ENCODE measurements at regions not wholly inside any gene's neighbourhood (a gene's known extent, or its start where the extent isn't known, plus 50 kb on each side); places are given as distances from the start of the nearest gene placed in this dataset.
A peak's percentile ranks its signal among the peaks of the same experiment; 100 is the strongest.
"Not testable (repeated sequence)": the region's sequence is repeated elsewhere in the genome, so short reads cannot be mapped to it uniquely, and the experiment has no call there.

- DNase-seq (ENCODE audit: low spot score), result no peak
Observed at GRCh38 chr10:33036670-33037069, 78.6 kb upstream of the ITGB1 start.

DNA sequence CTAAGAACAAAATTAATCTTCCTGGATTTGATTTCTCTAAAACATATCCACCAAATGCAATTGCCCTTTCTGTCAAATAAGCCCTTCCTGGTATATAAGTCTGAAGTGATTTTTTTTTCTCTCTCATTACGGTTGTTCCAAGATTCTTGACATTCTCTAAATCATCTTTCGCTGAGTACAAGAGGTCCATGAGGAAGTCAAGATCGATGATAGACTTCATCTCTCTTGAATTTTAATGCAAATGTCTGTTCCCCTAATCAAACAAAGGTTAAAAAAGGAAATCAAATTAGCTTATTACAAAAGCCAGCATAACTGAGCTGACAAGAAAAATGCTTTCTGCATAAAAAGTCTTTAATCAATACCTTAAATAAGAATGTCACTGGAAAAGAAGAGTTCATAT lies 77.4 kb upstream of the ITGB1 start:
- DNase-seq (ENCODE audit: low spot score), result no peak

- no peak for DNase-seq (ENCODE audit: low spot score)
Observed at GRCh38 chr10:33034931-33035330, 76.9 kb upstream of the ITGB1 start.

DNA sequence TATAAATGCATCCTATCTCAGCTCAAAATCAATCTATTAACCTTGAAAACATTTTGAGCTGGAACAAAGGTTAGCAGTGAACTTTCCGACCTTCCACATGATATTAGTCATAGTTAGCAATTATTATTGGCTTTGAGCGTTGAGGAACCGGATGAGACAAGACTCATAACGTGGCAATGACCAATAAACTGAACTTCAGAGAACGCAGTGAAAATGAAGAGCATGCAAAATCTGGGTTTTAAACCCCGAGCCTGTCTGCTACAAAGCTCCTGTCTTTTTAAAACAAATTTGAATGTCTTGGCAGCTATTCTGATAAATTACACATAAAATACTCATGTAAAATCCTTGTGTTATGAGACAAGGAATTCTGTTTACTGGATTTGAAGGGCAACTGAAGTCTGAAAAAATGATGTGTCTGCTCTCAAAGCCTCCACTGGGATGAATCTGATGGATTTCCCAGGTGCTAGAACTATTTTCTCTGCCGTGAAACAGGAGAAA lies 74.7 kb upstream of the ITGB1 start:
- DNase-seq (ENCODE audit: low spot score), result peak; percentile 65

DNA sequence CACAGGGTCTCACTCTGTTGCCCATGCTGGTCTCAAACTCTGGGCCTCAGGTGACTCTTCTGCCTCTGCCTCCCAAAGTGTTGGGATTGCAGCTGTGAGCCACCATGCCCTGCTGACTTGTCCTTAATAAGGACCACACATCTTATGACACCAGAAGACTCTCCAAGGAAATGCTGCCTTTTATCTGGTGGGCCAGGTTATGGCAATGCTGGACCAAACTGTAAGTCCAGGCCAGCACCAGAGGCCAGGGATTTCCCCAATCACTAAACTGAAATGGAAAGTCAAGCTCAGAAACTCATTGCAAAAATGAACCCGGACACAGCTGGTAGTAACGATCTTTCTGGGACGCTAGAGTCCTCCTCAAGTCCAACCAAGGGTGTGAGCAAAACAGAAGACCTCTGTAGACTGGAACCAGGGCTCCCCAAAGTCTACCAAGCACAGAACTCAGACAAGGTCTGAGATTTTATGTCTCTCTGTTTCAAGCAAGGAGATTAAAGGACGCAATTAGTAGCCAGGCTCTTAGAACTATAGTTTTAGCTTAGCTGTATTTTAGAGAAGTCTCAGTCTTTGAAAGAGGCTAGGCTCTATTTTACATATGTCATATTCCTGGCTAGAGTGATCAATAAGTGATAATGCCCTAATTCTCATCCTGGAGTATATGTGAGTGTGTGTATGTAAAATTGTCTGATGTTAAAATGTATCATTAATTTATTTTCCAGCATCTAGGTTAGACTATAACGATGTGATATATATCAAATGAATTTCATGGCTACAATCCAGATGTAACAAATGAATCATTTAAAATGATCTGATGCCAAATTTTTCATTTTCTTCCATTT lies 74.0 kb upstream of the ITGB1 start:
- DNase-seq (ENCODE audit: low spot score), result no peak

- no peak for DNase-seq (ENCODE audit: low spot score)
Observed at GRCh38 chr10:33031171-33031570, 73.1 kb upstream of the ITGB1 start.

DNA sequence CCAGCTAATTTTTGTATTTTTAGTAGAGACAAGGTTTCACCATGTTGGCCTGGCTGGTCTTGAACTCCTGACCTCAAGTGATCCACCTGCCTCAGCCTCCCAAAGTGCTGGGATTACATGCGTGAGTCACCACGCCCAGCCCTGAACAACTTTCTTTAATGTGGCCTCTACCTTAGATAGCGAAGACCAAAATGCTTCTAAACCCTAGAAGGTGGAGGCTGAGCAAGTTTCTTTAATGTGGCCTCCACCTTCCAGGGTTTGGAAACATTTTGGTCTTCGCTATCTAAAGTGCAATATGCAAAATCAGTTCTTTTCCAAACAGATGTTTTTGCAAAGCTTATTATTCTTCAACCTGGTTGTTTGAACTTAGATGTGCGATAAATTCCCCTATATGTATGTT lies 70.5 kb upstream of the ITGB1 start:
- DNase-seq (ENCODE audit: low spot score), result not testable (repeated sequence)

DNA sequence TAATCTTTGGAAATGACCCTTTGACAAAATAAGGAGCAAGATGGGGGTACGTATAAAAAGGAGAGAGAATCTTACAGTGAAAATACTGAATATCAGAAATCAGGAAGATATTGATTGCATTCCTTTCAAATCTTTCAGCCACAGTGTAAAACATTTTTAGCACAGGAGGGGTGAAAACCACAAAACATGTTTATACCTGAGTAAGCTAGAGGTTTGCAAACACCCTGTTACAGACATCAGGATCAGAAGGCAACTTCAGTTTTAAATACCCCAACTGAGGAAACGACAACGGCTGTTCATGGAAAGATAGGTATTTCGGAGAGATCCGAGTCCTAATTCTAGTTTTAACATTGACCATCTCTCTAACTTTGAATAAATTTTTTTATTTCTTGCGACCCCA lies 69.1 kb upstream of the ITGB1 start:
- no peak for DNase-seq (ENCODE audit: low spot score)

GRCh38 chr10:33026422-33026821 lies 68.4 kb upstream of the ITGB1 start:
- no peak for DNase-seq (ENCODE audit: low spot score)

- DNase-seq (ENCODE audit: low spot score), result no peak
Observed at GRCh38 chr10:33025910-33026309, 67.9 kb upstream of the ITGB1 start.

- no peak for DNase-seq (ENCODE audit: low spot score)
Observed at GRCh38 chr10:33025039-33025438, 67.0 kb upstream of the ITGB1 start.

DNA sequence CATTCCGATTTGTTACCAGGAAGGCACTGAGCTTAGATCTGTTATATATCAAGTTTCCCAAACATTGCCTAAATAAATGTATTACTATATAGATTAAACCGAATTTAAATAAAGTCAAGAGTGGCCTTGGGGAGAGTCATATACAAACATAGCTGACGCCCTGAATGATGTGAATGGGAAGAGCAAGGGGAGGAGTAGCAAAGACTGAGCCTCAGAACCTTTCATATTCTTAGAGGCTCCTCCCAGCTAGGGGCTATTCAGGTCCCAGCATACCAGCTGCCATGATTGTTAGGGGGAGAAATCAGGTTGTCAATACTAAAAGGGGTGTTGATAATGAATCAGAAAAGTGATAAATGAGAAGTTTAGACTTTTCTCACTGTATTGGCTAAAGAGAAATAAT lies 64.7 kb upstream of the ITGB1 start:
- DNase-seq (ENCODE audit: low spot score), result no peak

- DNase-seq (ENCODE audit: low spot score), result no peak
Observed at GRCh38 chr10:33022090-33022489, 64.1 kb upstream of the ITGB1 start.

DNA sequence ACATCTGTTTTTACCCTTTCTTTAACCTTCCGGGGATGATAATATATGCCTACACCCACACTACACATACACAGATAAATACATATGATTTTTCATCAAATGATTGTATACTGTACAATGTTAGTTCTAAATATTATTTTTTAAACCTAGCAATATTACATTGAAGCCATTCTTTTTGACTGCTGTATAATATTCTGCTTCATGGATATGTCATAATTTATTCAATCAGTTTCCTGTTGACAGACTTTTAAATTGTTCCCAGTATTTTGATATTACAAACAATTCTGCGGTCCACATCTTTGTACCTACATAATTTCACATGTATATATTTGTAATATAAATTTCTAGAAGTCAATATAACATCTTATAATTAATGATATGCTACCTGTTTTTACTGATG lies 59.0 kb upstream of the ITGB1 start:
- no peak for DNase-seq (ENCODE audit: low spot score)

DNA sequence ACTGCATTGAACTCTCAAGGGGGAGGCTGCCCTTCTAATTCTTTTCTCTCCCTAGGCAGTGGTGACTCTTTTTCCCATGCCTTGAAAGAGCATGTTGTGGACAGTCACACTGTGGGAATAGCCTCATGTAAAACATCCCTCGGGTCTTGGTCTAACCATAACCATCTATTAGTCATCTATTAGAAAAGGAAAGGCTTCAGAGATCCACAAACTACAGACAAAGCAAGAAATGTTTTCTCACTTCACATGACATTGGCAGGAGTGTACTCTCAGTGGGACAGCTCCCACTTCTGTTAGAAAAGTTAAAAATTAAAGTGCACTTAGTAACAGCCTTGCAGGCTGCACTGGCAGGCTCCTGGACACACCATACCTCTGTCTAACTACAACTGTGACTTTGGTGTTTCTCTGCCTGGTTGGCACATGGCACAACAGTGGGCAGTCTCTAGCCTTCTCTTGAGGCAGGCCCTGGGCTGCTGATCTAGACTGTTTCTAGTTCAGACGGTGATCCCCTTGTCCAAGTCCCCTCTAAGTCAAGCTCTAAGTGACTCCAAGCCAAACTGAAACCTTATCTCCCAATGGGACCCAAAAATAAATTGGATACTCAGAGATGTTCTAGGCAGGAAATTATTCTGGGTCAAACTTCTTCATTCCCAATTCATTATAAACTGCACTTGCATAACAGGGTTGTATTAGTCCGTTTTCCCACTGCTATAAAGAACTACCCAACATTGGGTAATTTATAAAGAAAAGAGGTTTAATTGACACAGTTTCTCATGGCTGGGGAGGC lies 57.9 kb upstream of the ITGB1 start:
- peak; percentile 53 for DNase-seq (ENCODE audit: low spot score)

DNA sequence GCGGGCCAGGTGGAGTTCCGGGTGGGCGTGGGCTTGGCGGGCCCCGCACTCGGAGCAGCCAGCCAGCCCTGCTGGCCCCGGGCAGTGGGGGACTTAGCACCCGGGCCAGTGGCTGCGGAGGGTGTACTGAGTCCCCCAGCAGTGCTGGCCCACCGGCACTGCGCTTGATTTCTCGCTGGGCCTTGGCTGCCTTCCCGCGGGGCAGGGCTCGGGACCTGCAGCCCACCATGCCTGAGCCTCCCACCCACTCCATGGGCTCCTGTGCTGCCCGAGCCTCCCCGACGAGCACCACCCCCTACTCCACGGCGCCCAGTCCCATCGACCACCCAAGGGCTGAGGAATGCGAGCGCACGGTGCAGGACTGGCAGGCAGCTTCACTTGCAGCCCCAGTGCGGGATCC lies 55.3 kb upstream of the ITGB1 start:
- not testable (repeated sequence) for DNase-seq (ENCODE audit: low spot score)

GRCh38 chr10:33012306-33012705 lies 54.3 kb upstream of the ITGB1 start:
- DNase-seq (ENCODE audit: low spot score), result no peak

DNA sequence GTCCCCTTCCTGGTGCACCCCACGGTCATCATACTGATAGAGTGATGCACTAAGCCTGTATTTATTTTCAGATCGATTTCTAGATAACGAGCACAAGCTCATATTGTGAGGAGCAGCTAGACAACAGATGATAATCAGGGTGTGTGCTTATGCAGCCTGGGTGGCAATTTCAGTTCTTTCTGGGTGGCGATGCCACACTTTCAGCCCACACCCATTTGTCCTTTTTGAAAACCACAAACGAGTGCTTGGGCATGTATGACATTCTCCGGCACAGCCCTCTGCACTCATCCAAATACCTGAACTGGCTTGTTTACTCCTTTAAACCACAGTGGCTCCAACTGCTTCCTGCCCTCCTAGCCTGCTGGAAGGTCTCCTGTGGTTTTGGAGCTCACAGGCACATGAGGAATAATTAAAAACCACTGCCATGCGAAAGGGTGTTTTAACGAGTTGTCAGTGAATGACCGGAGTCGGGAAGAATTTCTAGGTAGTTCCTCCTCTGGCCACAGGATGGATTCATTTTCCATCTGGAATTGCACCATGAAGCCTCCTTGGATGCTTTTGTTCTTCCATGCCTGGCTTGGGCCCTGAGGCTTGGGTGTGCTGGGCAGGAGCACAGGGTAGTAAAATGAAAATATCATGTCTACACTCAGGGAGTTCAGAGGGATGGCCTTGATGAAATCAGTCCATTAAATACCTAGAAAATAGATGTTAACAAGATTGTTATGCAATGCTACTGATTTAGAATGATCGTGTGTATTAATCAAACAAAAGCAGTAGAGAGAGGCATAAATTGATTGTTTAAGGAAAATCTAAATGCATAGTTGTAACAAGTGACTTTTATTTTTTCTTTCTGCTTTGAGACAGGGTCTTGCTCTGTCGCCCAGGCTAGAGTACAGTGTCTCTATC lies 52.4 kb upstream of the ITGB1 start:
- DNase-seq (ENCODE audit: low spot score), result peak; percentile 77

DNA sequence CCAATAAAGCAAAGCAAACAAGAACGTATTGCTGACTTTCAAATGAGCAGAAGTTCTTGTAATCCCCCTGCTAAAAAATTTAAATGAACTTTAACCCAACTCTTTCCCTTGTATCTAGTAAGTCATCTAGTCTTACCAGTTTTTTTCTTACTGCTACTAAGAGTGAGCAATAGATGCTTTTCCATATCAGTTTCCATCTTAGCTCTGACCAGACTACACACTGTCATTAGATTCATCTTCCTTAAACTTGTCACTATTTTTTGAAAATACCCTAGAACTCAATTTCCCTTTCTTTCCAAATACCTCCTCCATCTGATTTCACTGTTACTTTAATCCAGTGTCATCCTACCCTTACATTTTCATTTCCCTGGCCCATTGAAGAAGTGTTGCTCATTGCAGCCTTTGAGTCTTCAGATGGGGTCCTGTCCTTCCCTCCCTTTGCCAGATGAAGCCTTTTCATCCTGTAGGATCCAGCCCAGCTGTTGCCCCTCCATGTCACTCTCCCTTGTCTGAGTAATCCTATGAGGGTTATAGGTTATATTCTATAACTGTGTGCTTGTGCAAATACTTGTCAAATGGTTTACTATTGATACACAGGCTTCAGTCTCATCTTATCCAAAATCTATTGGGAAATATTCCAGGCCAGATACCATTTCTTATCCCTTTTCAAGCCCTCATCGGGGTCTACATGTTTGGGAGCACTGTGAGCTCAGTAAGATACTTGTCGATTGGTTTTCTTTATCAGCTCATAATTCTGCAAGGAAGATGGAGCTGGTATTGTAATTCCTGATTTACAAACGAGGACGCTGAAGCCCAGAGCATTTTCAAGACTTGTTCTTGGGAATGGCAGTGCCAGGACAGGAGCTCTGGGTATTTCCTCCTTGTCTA lies 51.5 kb upstream of the ITGB1 start:
- no peak for DNase-seq (ENCODE audit: low spot score)

- peak; percentile 56 for DNase-seq (ENCODE audit: low spot score)
Observed at GRCh38 chr10:33008499-33009243, 50.6 kb upstream of the ITGB1 start.
